DLD1 (cell line): ENCODE measurements at regions not wholly inside any gene's neighbourhood (a gene's known extent, or its start where the extent isn't known, plus 50 kb on each side); places are given as distances from the start of the nearest gene placed in this dataset.
"Not testable (repeated sequence)": the region's sequence is repeated elsewhere in the genome, so short reads cannot be mapped to it uniquely, and the experiment has no call there.

ENCODE experiments used
- in situ Hi-C: cut with HindIII; loops from 2 replicates; pipeline ENCODE4 v1.10.0; 2017; ENCODE audit warnings: low sequenced_read_pairs

- in situ Hi-C loops: no loop called here
Measured at GRCh38 chr3:118803096-118803476, 231.6 kb downstream of the IGSF11 start.

- in situ Hi-C loops: no loop called here
Measured at GRCh38 chr3:118805007-118805406, 229.6 kb downstream of the IGSF11 start.

- in situ Hi-C loops: no loop called here
Measured at GRCh38 chr3:118806423-118806822, 228.2 kb downstream of the IGSF11 start.

- in situ Hi-C loops: not testable (repeated sequence)
Measured at GRCh38 chr3:118807349-118807748, 227.3 kb downstream of the IGSF11 start.

- in situ Hi-C loops: no loop called here
Measured at GRCh38 chr3:118808723-118809122, 225.9 kb downstream of the IGSF11 start.

- in situ Hi-C loops: no loop called here
Measured at GRCh38 chr3:118809696-118810498, 224.7 kb downstream of the IGSF11 start.

- in situ Hi-C loops: no loop called here
Measured at GRCh38 chr3:118810499-118811035, 224.1 kb downstream of the IGSF11 start.

GRCh38 chr3:118811236-118811732 lies 223.4 kb downstream of the IGSF11 start:
- in situ Hi-C loops: no loop called here

GRCh38 chr3:118813472-118813871 lies 221.2 kb downstream of the IGSF11 start:
- in situ Hi-C loops: no loop called here

GRCh38 chr3:118817748-118818165 lies 216.9 kb downstream of the IGSF11 start:
- in situ Hi-C loops: no loop called here

GRCh38 chr3:118818386-118818785 lies 216.3 kb downstream of the IGSF11 start:
- in situ Hi-C loops: no loop called here

GRCh38 chr3:118823626-118824025 lies 211.0 kb downstream of the IGSF11 start:
- in situ Hi-C loops: no loop called here

GRCh38 chr3:118827446-118827845 lies 207.2 kb downstream of the IGSF11 start:
- in situ Hi-C loops: no loop called here

- in situ Hi-C loops: no loop called here
Measured at GRCh38 chr3:118828351-118828750, 206.3 kb downstream of the IGSF11 start.

GRCh38 chr3:118833075-118833474 lies 201.6 kb downstream of the IGSF11 start:
- in situ Hi-C loops: no loop called here

GRCh38 chr3:118838871-118839270 lies 195.8 kb downstream of the IGSF11 start:
- in situ Hi-C loops: no loop called here

- in situ Hi-C loops: no loop called here
Measured at GRCh38 chr3:118842147-118842863, 192.3 kb downstream of the IGSF11 start.

- in situ Hi-C loops: no loop called here
Measured at GRCh38 chr3:118846176-118846575, 188.5 kb downstream of the IGSF11 start.
